ENCODE measurements at regions not wholly inside any gene's neighbourhood (a gene's known extent, or its start where the extent isn't known, plus 50 kb on each side); places are given as distances from the start of the nearest gene placed in this dataset.

- no peak for TF ChIP-seq CTCF (conservative IDR thresholded peaks at IDR 0.05; ENCODE audit: low read length)
- TF ChIP-seq EZH2phosphoT487 (IDR thresholded peaks at IDR 0.05; ENCODE audit: borderline replicate concordance): no peak
Measured at GRCh38 chr10:69748621-69749020, 53.1 kb upstream of the COL13A1 start.
